GM10266 (cell line): ENCODE measurements at regions not wholly inside any gene's neighbourhood (a gene's known extent, or its start where the extent isn't known, plus 50 kb on each side); places are given as distances from the start of the nearest gene placed in this dataset.

ENCODE experiments used
- DNase-seq: peaks from one replicate; pipeline ENCODE4 v3.0.0; 2012; ENCODE audit errors: extremely low spot score
- TF ChIP-seq, protein P1 (sequence below): IDR thresholded peaks from 2 replicates; pipeline ENCODE4 v1.5.1; 2012; ENCODE audit warnings: mild to moderate bottlenecking, low read depth; ENCODE audit not compliant: control insufficient read depth, insufficient read depth; ENCODE audit errors: missing control alignments

DNA sequence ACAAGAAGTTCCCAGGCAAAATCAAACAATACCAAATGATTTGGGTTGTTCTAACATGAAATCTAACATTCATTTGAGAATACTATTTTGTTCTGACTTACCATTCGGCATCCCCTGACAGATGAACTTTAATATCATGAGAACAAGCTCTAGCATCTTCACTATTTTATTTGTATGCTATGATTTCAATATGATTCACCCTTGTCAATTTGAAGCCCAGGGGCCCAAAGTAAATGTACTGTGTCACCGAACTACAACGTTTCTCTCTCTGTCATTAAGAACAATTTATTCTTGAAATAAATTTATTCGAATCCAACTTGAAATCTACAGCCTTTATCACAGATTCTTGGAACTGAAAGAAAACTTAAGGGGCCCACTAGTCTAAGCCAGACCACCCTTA, 146.2 kb upstream of the RASSF8 start:
- DNase-seq: no peak

DNA sequence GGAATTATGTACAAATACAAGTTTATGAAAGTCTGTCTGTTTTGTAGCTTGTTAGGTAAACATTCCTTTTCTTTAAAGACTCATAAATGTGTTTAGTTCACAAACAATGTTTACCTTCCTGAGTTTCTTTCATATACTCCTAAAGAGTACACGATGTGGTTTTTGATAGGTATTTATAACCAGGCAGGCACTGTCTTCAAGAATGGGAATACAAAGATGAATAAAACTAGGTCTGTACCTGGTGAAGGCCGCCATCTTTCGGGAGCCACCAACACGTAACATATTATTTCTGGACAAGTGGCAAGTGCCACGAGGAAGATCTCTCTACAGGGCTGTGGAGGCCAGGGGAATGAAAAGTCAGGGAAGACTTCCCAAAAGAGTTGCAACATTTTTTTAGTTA, 144.6 kb upstream of the RASSF8 start:
- no peak for DNase-seq
- TF ChIP-seq, protein P1, sequence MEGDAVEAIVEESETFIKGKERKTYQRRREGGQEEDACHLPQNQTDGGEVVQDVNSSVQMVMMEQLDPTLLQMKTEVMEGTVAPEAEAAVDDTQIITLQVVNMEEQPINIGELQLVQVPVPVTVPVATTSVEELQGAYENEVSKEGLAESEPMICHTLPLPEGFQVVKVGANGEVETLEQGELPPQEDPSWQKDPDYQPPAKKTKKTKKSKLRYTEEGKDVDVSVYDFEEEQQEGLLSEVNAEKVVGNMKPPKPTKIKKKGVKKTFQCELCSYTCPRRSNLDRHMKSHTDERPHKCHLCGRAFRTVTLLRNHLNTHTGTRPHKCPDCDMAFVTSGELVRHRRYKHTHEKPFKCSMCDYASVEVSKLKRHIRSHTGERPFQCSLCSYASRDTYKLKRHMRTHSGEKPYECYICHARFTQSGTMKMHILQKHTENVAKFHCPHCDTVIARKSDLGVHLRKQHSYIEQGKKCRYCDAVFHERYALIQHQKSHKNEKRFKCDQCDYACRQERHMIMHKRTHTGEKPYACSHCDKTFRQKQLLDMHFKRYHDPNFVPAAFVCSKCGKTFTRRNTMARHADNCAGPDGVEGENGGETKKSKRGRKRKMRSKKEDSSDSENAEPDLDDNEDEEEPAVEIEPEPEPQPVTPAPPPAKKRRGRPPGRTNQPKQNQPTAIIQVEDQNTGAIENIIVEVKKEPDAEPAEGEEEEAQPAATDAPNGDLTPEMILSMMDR: no peak

More for the DNA sequence above, 146.2 kb upstream of the RASSF8 start:
- TF ChIP-seq, protein P1: no peak

DNA sequence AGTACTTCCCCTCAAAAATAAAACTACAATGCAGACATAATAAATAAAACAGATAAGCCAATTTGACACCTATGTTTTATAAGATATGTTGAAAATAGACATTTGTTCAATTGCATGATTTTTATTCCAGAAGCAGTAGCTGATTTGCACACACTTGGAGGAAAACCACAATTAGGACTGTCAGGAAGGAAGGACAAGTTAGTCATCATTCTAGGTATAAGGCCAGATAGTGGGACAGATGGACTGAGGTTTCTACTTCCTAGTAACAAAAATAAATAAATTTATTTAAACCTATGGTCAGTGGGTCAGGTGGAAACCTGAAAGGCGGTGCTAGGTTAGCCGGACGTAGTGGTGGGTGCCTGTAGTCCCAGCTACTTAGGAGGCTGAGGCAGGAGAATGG, 141.8 kb upstream of the RASSF8 start:
- DNase-seq: no peak
- TF ChIP-seq, protein P1: no peak

DNA sequence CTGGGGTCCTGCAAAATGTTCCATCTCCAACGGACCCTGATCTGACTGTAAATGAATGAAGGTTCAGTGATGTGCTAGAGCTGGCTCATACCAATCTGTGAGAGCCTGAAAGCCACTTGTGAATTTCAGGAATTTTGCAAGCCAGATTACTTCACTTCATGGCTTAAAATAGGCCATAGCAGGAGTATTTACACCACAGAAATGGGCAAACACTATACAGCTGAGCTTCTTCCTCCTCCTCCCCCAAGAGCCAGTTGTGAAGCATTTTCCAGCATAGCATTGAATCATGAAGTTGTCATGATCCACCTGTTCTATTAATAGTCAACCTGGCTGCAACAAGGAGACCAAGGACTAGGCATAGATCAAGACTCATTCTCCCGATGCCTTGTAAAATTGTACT, 141.3 kb upstream of the RASSF8 start:
- DNase-seq: no peak
- TF ChIP-seq, protein P1: no peak

DNA sequence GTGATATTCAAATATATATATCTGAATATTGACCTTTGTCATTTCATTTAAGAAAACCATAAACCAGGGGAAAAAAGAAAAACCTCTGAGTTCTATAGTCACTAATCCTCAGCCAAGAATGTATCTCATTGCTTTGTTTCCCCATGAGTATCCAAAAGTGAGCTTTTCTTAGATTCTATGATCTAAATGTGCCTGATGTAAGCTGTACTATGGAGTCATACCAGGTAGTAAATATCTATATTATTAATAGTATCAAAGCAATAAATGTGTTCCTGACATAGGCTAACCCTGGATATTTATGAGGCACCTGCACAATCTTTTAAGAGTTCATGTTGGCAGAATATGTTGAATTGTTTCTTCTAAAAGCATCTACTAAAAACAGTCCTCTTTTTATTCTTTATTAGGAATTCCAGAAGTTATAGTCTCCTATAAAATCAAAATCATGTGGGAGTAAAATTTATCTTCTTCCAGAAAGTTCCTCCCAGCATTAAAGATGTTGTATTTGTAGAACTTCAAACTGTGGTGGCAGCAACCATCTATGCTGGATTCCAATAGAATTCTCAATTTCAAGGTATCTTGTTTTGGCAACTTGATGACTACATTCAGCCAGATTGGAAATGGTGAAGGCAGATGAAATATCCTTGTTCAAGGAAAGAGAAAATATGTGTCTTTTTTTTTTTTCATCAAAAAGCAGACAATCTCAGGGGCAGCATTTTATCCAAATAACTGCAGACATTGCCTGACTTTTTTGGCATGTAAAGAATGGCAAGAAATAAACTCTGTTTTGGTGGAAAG, 139.7 kb upstream of the RASSF8 start:
- TF ChIP-seq, protein P1: no peak
- no peak for DNase-seq

DNA sequence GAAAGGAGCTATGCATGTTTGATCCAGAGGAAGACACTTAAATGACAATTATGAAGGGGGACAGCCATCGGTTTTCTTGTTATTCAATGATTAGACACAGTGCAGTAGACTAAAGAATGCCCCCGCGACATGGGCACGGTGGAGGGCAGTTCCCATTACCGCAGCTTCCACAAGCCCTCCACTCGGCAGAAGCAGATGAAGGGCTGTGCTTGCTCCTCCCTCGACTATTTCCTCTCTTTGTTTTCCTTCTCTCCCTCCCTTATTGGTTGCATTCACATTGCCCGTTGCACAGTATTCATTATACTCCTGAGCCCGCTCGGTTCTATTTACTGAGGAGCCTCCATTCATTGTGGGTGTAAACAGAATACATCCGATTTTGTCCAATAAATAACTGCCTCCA, 138.8 kb upstream of the RASSF8 start:
- TF ChIP-seq, protein P1: no peak
- DNase-seq: no peak

DNA sequence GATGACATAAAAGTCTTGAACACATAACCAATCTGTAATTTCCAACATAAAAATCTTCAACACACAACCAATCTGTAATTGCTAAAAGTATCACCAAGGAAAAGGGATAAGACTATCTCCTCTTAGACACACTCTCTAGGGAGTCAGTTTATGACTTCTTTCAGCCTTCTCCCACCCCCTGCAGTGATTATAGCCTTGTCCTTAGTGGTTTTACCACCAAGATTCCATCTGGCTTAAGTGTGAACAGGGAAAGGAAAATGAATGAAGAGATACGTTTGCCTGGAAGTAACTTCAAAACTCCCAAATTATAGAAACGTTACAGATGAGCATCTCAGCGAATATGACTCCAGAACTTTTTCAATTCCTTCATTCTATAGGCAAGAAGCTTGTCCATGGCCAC, 136.2 kb upstream of the RASSF8 start:
- DNase-seq: no peak
- TF ChIP-seq, protein P1: no peak
